IMR-90 (cell line): ENCODE measurements at regions not wholly inside any gene's neighbourhood (a gene's known extent, or its start where the extent isn't known, plus 50 kb on each side); places are given as distances from the start of the nearest gene placed in this dataset.

Experiments
- ATAC-seq: fragments of 200-7000 bp; cut with Tn5 transposase; 2 replicates; pipeline ENCODE4 v1.9.1; 2020; ENCODE audit warnings: low read depth, mild to moderate bottlenecking, moderate library complexity
- BruUV-seq: library from RNA; stranded (reverse); fragments of 400-500 nt; replicated peaks from 2 replicates; lab custom pipeline; 2021; lab: Mats Ljungman, UMichigan
- CTCF ChIA-PET: fragments of 300-600 bp; formaldehyde crosslinking; extraction: SDS; loops from one replicate; lab custom pipeline; 2021; ENCODE audit warnings: antibody characterized with exemption; lab: Yijun Ruan, JAX
- POLR2A ChIA-PET: fragments of 300-600 bp; sonication (Branson Sonifier 250); formaldehyde crosslinking; loops from one replicate; lab custom pipeline; 2022; ENCODE audit warnings: antibody characterized with exemption; ENCODE audit not compliant: unreplicated experiment; lab: Charles Lee
- DNase-seq: peaks from one replicate; pipeline ENCODE4 v3.0.0; 2013
- H2AFZ ChIP-seq: replicated peaks from 2 replicates; pipeline ENCODE3; 2013; ENCODE audit warnings: low read length, mild to moderate bottlenecking; ENCODE audit not compliant: poor library complexity
- H2AK5ac ChIP-seq: 2 replicates; pipeline ENCODE4 v1.6.1; 2013; ENCODE audit warnings: low read depth, low read length, inconsistent platforms
- H2AK9ac ChIP-seq: replicated peaks from 2 replicates; pipeline ENCODE3; 2013; ENCODE audit warnings: mild to moderate bottlenecking, low read depth, low read length, moderate library complexity; ENCODE audit not compliant: poor library complexity
- H2BK120ac ChIP-seq: 2 replicates; pipeline ENCODE4 v1.6.1; 2013; ENCODE audit warnings: low read depth, low read length, inconsistent platforms
- H2BK15ac ChIP-seq: 3 replicates; pipeline ENCODE4 v1.6.1; 2013; ENCODE audit warnings: low read depth, low read length, inconsistent platforms
- H2BK20ac ChIP-seq: 2 replicates; pipeline ENCODE4 v1.6.1; 2013; ENCODE audit warnings: low read depth, mild to moderate bottlenecking, inconsistent platforms, low read length, moderate library complexity
- H2BK5ac ChIP-seq: 2 replicates; pipeline ENCODE4 v1.6.1; 2013; ENCODE audit warnings: mild to moderate bottlenecking, low read depth, low read length, inconsistent platforms; ENCODE audit not compliant: poor library complexity, severe bottlenecking
- H3K14ac ChIP-seq: replicated peaks from 2 replicates; pipeline ENCODE4 v1.6.1; 2013; ENCODE audit warnings: low read depth, low read length, inconsistent platforms
- H3K18ac ChIP-seq: 2 replicates; pipeline ENCODE4 v1.6.1; 2013; ENCODE audit warnings: low read depth, low read length, control low read depth
- H3K23ac ChIP-seq: 2 replicates; pipeline ENCODE4 v1.6.1; 2013; ENCODE audit warnings: low read depth, low read length, inconsistent platforms
- H3K27ac ChIP-seq: 2 replicates; pipeline ENCODE4 v1.5.1; 2013; ENCODE audit warnings: mild to moderate bottlenecking, control low read depth, low read length; ENCODE audit not compliant: insufficient read depth
- H3K27me3 ChIP-seq: 2 replicates; pipeline ENCODE4 v1.6.1; 2013; ENCODE audit warnings: low read length; ENCODE audit not compliant: control insufficient read depth, insufficient read depth
- H3K36me3 ChIP-seq: 2 replicates; pipeline ENCODE4 v1.6.1; 2013; ENCODE audit warnings: low read length, mixed read lengths; ENCODE audit not compliant: control insufficient read depth, insufficient read depth
- H3K4ac ChIP-seq: 2 replicates; pipeline ENCODE4 v1.6.1; 2013; ENCODE audit warnings: low read depth, low read length, inconsistent platforms
- H3K4me1 ChIP-seq: 2 replicates; pipeline ENCODE4 v1.6.1; 2013; ENCODE audit warnings: low read length, mixed read lengths; ENCODE audit not compliant: control insufficient read depth, insufficient read depth
- H3K4me2 ChIP-seq: 2 replicates; pipeline ENCODE4 v1.6.1; 2013; ENCODE audit warnings: low read depth, mild to moderate bottlenecking, control low read depth, low read length, moderate library complexity
- H3K4me3 ChIP-seq: 2 replicates; pipeline ENCODE4 v1.5.1; 2013; ENCODE audit warnings: low read depth, mild to moderate bottlenecking, control low read depth, low read length, moderate library complexity; ENCODE audit not compliant: insufficient read depth
- H3K56ac ChIP-seq: 2 replicates; pipeline ENCODE4 v1.6.1; 2013; ENCODE audit warnings: low read length, inconsistent platforms; ENCODE audit not compliant: insufficient read depth; ENCODE audit errors: extremely low read depth
- H3K79me1 ChIP-seq, 2 experiments: 2 replicates each; pipeline ENCODE4 v1.6.1; 2013; ENCODE audit warnings: low read length in 2 of 2, inconsistent platforms in 1 of 2, low read depth in 1 of 2
- H3K9ac ChIP-seq: 2 replicates; pipeline ENCODE4 v1.6.1; 2013; ENCODE audit warnings: low read depth, low read length, control low read depth
- H3K9me1 ChIP-seq: 2 replicates; pipeline ENCODE4 v1.6.1; 2013; ENCODE audit warnings: low read length, inconsistent platforms; ENCODE audit not compliant: insufficient read depth
- H3K9me3 ChIP-seq: 2 replicates; pipeline ENCODE4 v1.6.1; 2013; ENCODE audit warnings: low read length; ENCODE audit not compliant: control insufficient read depth, insufficient read depth
- H4K20me1 ChIP-seq: 2 replicates; pipeline ENCODE4 v1.6.1; 2013; ENCODE audit warnings: low read length, inconsistent platforms; ENCODE audit not compliant: insufficient read depth
- H4K5ac ChIP-seq: 2 replicates; pipeline ENCODE4 v1.6.1; 2013; ENCODE audit warnings: mild to moderate bottlenecking, low read depth, low read length, control low read depth
- H4K8ac ChIP-seq, 2 experiments: 2 replicates each; pipeline ENCODE4 v1.6.1; 2013; ENCODE audit warnings: low read depth in 2 of 2, low read length in 2 of 2, control low read depth in 1 of 2, inconsistent platforms in 1 of 2
- H4K91ac ChIP-seq: 2 replicates; pipeline ENCODE4 v1.6.1; 2013; ENCODE audit warnings: low read depth, low read length, inconsistent platforms; ENCODE audit not compliant: insufficient read depth
- BHLHE40 ChIP-seq: fragments of 150-350 bp; IDR thresholded peaks from 2 replicates; pipeline ENCODE4 v1.6.1; 2016; ENCODE audit warnings: mild to moderate bottlenecking, low read depth, low read length
- CEBPB ChIP-seq: IDR thresholded peaks from 2 replicates; pipeline ENCODE4 v1.6.1; 2012; ENCODE audit warnings: low read depth, low read length, improper control_type of control experiment
- CHD1 ChIP-seq: IDR thresholded peaks from 2 replicates; pipeline ENCODE4 v1.6.1; 2012; ENCODE audit warnings: low read depth, low read length, improper control_type of control experiment
- FOS ChIP-seq: fragments of 150-350 bp; IDR thresholded peaks from 2 replicates; pipeline ENCODE4 v1.6.1; 2016; ENCODE audit warnings: low read depth, low read length
- MAFK ChIP-seq: IDR thresholded peaks from 2 replicates; pipeline ENCODE4 v1.6.1; 2012; ENCODE audit warnings: low read depth, low read length, improper control_type of control experiment
- MAZ ChIP-seq: IDR thresholded peaks from 2 replicates; pipeline ENCODE4 v1.6.1; 2012; ENCODE audit warnings: low read depth, mild to moderate bottlenecking, low read length, improper control_type of control experiment, moderate library complexity, borderline replicate concordance
- MXI1 ChIP-seq: IDR thresholded peaks from 2 replicates; pipeline ENCODE4 v1.6.1; 2012; ENCODE audit warnings: low read depth, mild to moderate bottlenecking, low read length, moderate library complexity, borderline replicate concordance
- NFE2L2 ChIP-seq: fragments of 150-350 bp; IDR thresholded peaks from 2 replicates; pipeline ENCODE4 v1.6.1; 2016; ENCODE audit warnings: low read depth, mild to moderate bottlenecking, low read length
- POLR2A ChIP-seq: IDR thresholded peaks from 2 replicates; pipeline ENCODE4 v1.6.1; 2012; ENCODE audit warnings: mild to moderate bottlenecking, low read depth, low read length
- RAD21 ChIP-seq: IDR thresholded peaks from 2 replicates; pipeline ENCODE4 v1.6.1; 2012; ENCODE audit warnings: low read length, improper control_type of control experiment
- RCOR1 ChIP-seq: IDR thresholded peaks from 2 replicates; pipeline ENCODE4 v1.6.1; 2012; ENCODE audit warnings: mild to moderate bottlenecking, low read length, improper control_type of control experiment; ENCODE audit not compliant: insufficient replicate concordance
- RFX5 ChIP-seq: IDR thresholded peaks from 2 replicates; pipeline ENCODE4 v1.8.0; 2012; ENCODE audit warnings: low read depth, mild to moderate bottlenecking, low read length, moderate library complexity
- SMC3 ChIP-seq: fragments of 150-350 bp; IDR thresholded peaks from 2 replicates; pipeline ENCODE4 v1.6.1; 2016; ENCODE audit warnings: low read depth, mild to moderate bottlenecking, antibody characterized with exemption, low read length, moderate library complexity
- WGBS, 2 experiments: methylation state at CpG; one replicate each; pipeline versions ENCODE4 v1.1.5 to v1.1.7; 2013; ENCODE audit warnings: missing lambda C conversion rate in 2 of 2; ENCODE audit not compliant: insufficient read length in 1 of 2; ENCODE audit errors: extremely low coverage in 2 of 2; 5-methylcytosine and 5-hydroxymethylcytosine counted together
- dilution Hi-C: fragments of 300-500 bp; cut with HindIII; formaldehyde crosslinking; loops from one replicate; pipeline ENCODE4 v1.14.3; 2018; ENCODE audit warnings: low sequenced_read_pairs; ENCODE audit not compliant: unreplicated experiment
- in situ Hi-C: fragments of 300-500 bp; cut with MboI; formaldehyde crosslinking; loops from 3 replicates; pipeline ENCODE4 v1.14.3; 2019; ENCODE audit warnings: low sequenced_read_pairs, inconsistent platforms, mixed read lengths
- intact Hi-C: fragments of 100-400 bp; cut with micrococcal nuclease; formaldehyde crosslinking; loops from 2 replicates; pipeline ENCODE4 v1.10.0; 2022
- TF ChIP-seq, protein P1 (sequence below): conservative IDR thresholded peaks from 2 replicates; pipeline ENCODE4 v1.5.1; 2012; ENCODE audit warnings: mild to moderate bottlenecking, low read depth, low read length, improper control_type of control experiment
- TF ChIP-seq, protein P2 (sequence below): fragments of 150-350 bp; IDR thresholded peaks from 2 replicates; pipeline ENCODE4 v1.6.1; 2017; ENCODE audit warnings: mild to moderate bottlenecking, antibody characterized with exemption, low read length, low read depth
- TF ChIP-seq, protein P3 (sequence below): fragments of 150-350 bp; IDR thresholded peaks from 2 replicates; pipeline ENCODE4 v1.6.1; 2016; ENCODE audit warnings: low read depth, mild to moderate bottlenecking, low read length, moderate library complexity, borderline replicate concordance

DNA sequence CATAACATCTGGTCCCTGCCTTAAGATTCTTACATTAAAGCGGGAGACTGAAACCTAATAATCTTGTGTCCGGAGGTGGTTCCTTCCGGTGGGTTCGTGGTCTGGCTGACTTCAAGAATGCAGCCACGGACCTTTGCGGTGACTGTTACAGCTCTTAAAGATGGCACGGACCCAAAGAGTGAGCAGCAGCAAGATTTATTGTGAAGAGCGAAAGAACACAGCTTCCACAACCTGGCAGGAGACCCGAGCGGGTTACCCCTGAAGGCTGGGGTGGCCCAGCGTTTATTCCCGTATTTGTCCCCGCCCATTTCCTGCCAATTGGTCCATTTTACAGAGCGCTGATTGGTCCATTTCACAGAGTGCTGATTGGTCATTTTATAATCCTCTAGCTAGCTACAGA, 122.3 kb upstream of the SIX2 start:
- no peak overlapping the region for H3K4me2 ChIP-seq
- H3K27me3 ChIP-seq, result peaks cover 10% of the 10 kb centered on the region
- TF ChIP-seq RFX5, result no peak
- TF ChIP-seq, protein P1, sequence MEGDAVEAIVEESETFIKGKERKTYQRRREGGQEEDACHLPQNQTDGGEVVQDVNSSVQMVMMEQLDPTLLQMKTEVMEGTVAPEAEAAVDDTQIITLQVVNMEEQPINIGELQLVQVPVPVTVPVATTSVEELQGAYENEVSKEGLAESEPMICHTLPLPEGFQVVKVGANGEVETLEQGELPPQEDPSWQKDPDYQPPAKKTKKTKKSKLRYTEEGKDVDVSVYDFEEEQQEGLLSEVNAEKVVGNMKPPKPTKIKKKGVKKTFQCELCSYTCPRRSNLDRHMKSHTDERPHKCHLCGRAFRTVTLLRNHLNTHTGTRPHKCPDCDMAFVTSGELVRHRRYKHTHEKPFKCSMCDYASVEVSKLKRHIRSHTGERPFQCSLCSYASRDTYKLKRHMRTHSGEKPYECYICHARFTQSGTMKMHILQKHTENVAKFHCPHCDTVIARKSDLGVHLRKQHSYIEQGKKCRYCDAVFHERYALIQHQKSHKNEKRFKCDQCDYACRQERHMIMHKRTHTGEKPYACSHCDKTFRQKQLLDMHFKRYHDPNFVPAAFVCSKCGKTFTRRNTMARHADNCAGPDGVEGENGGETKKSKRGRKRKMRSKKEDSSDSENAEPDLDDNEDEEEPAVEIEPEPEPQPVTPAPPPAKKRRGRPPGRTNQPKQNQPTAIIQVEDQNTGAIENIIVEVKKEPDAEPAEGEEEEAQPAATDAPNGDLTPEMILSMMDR, result no peak
- TF ChIP-seq CHD1, result no peak
- no peak for TF ChIP-seq RAD21
- TF ChIP-seq, protein P2, sequence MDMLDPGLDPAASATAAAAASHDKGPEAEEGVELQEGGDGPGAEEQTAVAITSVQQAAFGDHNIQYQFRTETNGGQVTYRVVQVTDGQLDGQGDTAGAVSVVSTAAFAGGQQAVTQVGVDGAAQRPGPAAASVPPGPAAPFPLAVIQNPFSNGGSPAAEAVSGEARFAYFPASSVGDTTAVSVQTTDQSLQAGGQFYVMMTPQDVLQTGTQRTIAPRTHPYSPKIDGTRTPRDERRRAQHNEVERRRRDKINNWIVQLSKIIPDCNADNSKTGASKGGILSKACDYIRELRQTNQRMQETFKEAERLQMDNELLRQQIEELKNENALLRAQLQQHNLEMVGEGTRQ, result no peak
- no peak for TF ChIP-seq FOS
- no peak for TF ChIP-seq SMC3
- TF ChIP-seq MAFK, result no peak
- no peak for TF ChIP-seq RCOR1
- TF ChIP-seq NFE2L2, result no peak
- TF ChIP-seq MXI1, result no peak
- no peak for TF ChIP-seq POLR2A
- TF ChIP-seq, protein P3, sequence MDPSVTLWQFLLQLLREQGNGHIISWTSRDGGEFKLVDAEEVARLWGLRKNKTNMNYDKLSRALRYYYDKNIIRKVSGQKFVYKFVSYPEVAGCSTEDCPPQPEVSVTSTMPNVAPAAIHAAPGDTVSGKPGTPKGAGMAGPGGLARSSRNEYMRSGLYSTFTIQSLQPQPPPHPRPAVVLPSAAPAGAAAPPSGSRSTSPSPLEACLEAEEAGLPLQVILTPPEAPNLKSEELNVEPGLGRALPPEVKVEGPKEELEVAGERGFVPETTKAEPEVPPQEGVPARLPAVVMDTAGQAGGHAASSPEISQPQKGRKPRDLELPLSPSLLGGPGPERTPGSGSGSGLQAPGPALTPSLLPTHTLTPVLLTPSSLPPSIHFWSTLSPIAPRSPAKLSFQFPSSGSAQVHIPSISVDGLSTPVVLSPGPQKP, result no peak
- TF ChIP-seq CEBPB, result no peak
- TF ChIP-seq MAZ, result no peak
- no peak for TF ChIP-seq BHLHE40
- H4K8ac ChIP-seq, result no peak overlapping the region
- H3K36me3 ChIP-seq, result no peaks in the 10 kb centered on the region
- H3K18ac ChIP-seq, result no peak overlapping the region
- H2AK5ac ChIP-seq, result no peak overlapping the region
- no peak overlapping the region for H2BK20ac ChIP-seq
- H4K91ac ChIP-seq, result no peak overlapping the region
- no peak overlapping the region for H2BK15ac ChIP-seq
- H3K9ac ChIP-seq, result no peak overlapping the region
- H3K4me1 ChIP-seq, result peaks cover 13% of the 10 kb centered on the region
- H3K79me1 ChIP-seq, result no peaks in the 10 kb centered on the region
- no peak overlapping the region for H3K4me3 ChIP-seq
- H4K5ac ChIP-seq, result no peak overlapping the region
- no peaks in the 10 kb centered on the region for H3K9me3 ChIP-seq
- no peak for ATAC-seq
- dilution Hi-C loops, result no loop called here
- no peak overlapping the region for H2BK120ac ChIP-seq
- no peak overlapping the region for H2AK9ac ChIP-seq
- no TSS peak for BruUV-seq
- no peak overlapping the region for H3K4ac ChIP-seq
- DNase-seq, result no peak
- in situ Hi-C loops, result no loop called here
- no peak overlapping the region for H3K56ac ChIP-seq
- H3K23ac ChIP-seq, result no peak overlapping the region
- H3K14ac ChIP-seq, result no peak overlapping the region
- whole genome bisulfite sequencing, 2 experiments, result 86% methylated on average over 11 of the region's 14 CpGs; no CpG with 5 or more reads in 1 of the 2 experiments
- intact Hi-C loops, result no loop called here
- H4K20me1 ChIP-seq, result no peaks in the 10 kb centered on the region
- POLR2A ChIA-PET, result no interaction called here
- H2AFZ ChIP-seq, result no peak overlapping the region
- CTCF ChIA-PET, result no interaction called here
- no peak overlapping the region for H2BK5ac ChIP-seq
- no peak overlapping the region for H3K27ac ChIP-seq
- peaks cover 8% of the 10 kb centered on the region; the same call in 1 of the 2 replicates for H3K9me1 ChIP-seq
